ENCODE measurements at regions not wholly inside any gene's neighbourhood (a gene's known extent, or its start where the extent isn't known, plus 50 kb on each side); places are given as distances from the start of the nearest gene placed in this dataset.
"Not testable (repeated sequence)": the region's sequence is repeated elsewhere in the genome, so short reads cannot be mapped to it uniquely, and the experiment has no call there.

DNA sequence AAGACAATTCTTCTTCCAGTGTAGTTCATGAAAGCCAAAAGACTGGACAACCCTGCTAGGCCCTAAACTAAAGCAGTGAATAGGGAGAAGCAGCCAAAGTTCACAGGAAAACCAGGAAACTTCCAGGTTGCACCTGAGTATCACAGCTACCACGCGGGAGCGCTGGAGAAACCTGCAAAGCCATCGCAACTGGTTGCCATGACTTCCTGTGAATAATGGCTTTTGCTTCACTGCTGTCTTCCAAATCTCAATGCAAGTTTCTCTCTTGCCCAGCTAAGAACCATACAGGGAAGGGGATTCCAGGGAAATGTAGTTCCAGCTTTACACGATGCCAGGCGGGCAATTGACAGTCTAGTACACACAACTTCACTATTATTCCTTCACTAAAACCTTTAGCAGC is 114.1 kb downstream of the GXYLT1 start:
- no peak overlapping the region for H3K4me3 ChIP-seq (ENCODE audit: low read length)
- DNase-seq (ENCODE audit: low read depth, low spot score): no peak

GRCh38 chr12:42027546-42027945 is 117.1 kb downstream of the GXYLT1 start:
- no peak overlapping the region for H3K4me3 ChIP-seq (ENCODE audit: low read length)
- no peak for DNase-seq (ENCODE audit: low read depth, low spot score)

DNA sequence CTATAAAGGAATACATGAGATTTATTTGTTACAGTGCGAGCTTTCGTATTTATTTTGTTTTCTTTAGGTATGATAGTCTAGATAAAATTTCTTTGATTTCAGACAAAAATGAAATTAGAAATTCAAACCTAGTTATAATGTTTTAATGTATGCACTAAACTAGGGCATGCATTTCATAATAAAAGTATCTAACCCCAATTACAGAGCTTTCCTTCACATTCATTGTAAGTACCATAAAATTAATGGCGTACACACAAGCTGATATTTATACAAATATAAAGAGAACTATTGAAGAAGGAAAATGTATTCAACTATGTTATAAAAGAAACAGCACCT is 120.2 kb downstream of the GXYLT1 start:
- no peak for DNase-seq (ENCODE audit: low read depth, low spot score)
- no peak overlapping the region for H3K4me3 ChIP-seq (ENCODE audit: low read length)

- peak; percentile 54 for DNase-seq (ENCODE audit: low read depth, low spot score)
- H3K4me3 ChIP-seq (ENCODE audit: low read length): peak overlapping the region; percentile 23; the same call in 1 of the 2 replicates
These were observed 120.8 kb downstream of the GXYLT1 start for GRCh38 chr12:42023733-42024494.

DNA sequence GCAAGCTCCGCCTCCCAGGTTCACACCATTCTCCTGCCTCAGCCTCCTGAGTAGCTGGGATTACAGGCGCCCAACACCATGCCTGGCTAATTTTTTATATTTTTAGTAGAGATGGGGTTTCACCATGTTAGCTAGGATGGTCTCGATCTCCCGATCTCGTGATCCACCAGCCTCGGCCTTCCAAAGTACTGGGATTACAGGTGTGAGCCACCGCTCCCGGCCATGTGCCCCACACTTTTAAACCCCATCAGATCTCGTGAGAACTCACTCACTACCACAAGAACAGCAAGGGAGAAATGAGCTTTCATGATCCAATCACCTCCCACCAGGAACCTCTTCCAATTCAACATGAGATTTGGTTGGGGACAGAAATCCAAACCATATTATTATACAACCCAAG is 122.7 kb downstream of the GXYLT1 start:
- not testable (repeated sequence) for H3K4me3 ChIP-seq (ENCODE audit: low read length); DNase-seq (ENCODE audit: low read depth, low spot score)

DNA sequence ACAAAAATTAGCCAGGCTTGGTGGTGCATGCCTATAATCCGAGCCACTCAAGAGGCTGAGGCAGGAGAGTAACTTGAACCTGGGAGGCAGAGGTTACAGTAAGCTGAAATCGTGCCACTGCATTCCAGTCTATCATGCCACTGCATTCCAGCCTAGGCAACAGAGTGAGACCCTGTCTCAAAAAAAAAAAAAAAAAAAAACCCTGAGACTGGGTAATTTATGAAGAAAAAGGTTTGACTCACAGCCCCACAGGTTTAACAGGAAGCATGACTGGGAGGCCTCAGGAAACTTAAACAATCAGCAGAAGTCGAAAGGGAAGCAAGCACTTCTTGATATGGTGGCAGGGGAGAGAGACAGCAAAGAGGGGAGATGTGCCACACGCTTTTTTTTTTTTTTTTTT is 123.2 kb downstream of the GXYLT1 start:
- no peak for DNase-seq (ENCODE audit: low read depth, low spot score)

GRCh38 chr12:42020226-42020625 is 124.4 kb downstream of the GXYLT1 start:
- no peak for DNase-seq (ENCODE audit: low read depth, low spot score)
- no peak overlapping the region for H3K4me3 ChIP-seq (ENCODE audit: low read length)

More for the DNA sequence above, 123.2 kb downstream of the GXYLT1 start:
- no peak overlapping the region for H3K4me3 ChIP-seq (ENCODE audit: low read length)

- H3K4me3 ChIP-seq (ENCODE audit: low read length): no peak overlapping the region
- no peak for DNase-seq (ENCODE audit: low read depth, low spot score)
These were observed 124.9 kb downstream of the GXYLT1 start for GRCh38 chr12:42019746-42020145.

- DNase-seq (ENCODE audit: low read depth, low spot score): no peak
- H3K4me3 ChIP-seq (ENCODE audit: low read length): no peak overlapping the region
These were observed 127.6 kb downstream of the GXYLT1 start for GRCh38 chr12:42017051-42017450.

- no peak for DNase-seq (ENCODE audit: low read depth, low spot score)
- H3K4me3 ChIP-seq (ENCODE audit: low read length): no peak overlapping the region
These were observed 129.6 kb downstream of the GXYLT1 start for GRCh38 chr12:42015051-42015461.

DNA sequence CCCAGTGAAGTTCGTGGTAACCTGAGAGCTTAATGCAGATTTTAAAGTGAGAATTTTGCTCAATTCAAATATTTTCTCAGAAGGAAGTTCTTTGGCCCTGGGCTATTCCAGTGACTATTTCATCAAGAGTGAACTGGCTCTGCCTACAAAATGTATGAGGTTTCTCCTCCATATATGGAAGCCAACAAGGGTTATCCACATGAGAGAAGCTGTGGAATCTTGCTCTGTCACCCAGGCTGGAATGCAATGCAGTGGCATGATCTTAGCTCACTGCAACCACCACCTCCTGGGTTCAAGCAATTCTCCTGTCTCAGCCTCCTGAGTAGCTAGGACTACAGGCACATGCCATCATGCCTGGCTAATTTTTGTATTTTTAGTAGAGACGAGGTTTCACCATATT is 132.2 kb downstream of the GXYLT1 start:
- H3K4me3 ChIP-seq (ENCODE audit: low read length); DNase-seq (ENCODE audit: low read depth, low spot score): not testable (repeated sequence)

GRCh38 chr12:42010715-42011114 is 134.0 kb downstream of the GXYLT1 start:
- no peak for DNase-seq (ENCODE audit: low read depth, low spot score)
- H3K4me3 ChIP-seq (ENCODE audit: low read length): no peak overlapping the region

DNA sequence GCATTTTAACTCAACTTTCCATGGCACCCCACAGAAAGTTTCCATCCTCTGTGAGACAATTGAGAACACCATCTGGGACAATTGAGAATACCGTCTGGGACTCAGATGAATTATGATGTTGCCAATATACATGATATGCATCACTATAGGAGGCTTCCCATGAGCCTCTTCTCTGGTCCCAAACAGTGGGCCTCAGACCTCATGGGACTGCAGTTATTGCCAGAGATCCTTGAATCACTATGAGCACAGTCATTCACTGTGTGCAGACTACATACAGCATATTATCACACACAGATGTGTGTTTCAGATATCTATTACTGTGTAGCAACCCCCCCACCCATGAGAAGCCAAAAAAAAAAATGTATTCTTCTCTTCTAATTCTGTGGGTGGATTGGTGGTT is 134.4 kb downstream of the GXYLT1 start:
- no peak for DNase-seq (ENCODE audit: low read depth, low spot score)
- no peak overlapping the region for H3K4me3 ChIP-seq (ENCODE audit: low read length)

DNA sequence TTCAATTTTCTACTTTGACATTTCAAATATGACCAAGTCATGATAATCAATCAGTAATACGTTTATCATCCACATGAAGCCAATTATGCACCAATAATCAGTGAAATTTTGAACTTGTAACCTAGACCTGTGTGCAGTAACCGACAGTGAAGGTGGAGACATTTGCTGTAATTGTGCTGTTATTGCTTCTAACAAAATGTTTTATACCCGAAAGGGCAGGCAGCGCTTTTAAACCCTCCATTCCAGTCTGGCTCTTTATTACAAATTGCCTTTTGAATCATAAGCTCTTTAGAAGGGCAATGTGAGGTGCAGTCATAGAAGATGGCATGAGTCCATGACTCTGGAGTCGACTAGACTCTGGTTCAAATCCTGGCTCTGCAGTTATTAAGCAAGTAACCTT is 135.7 kb downstream of the GXYLT1 start:
- H3K4me3 ChIP-seq (ENCODE audit: low read length): no peak overlapping the region
- no peak for DNase-seq (ENCODE audit: low read depth, low spot score)

DNA sequence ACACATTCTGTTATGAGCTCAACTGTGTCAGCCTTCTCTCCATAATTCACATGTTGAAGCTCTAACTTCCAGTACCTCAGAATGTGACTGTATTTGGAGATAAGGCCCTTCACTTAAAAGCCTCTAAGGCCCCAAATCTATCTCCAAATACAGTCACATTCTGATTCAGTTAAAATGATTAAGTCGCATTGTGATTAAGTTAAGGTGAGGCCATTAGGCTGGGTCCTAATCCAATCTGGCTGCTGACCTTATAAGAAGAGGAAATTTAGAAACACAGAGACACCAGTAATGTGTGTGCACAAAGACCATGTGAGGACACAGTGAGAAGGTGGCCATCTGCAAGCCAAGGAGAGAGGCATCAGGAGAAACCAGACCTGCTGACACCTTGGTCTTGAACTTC is 141.6 kb downstream of the GXYLT1 start:
- DNase-seq (ENCODE audit: low read depth, low spot score): no peak
- no peak overlapping the region for H3K4me3 ChIP-seq (ENCODE audit: low read length)

DNA sequence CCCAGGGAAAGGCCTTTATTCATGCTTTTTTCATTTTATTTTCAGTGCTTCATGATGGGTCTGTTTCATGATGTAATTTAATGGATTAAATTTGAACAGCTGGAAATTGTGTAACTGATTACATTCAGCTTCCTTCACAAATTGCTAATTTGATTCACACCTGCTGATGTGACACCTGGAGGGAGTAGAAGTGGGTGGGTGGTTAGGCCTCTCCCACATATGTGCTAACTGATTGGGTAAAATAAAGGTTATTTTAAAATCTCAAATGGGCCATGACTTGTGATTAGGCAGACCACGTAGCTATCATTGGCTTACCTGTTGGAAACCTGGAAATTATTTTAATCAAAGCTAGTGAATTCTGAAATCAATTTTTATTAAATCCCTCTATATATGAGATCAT is 142.1 kb downstream of the GXYLT1 start:
- no peak for DNase-seq (ENCODE audit: low read depth, low spot score)
- H3K4me3 ChIP-seq (ENCODE audit: low read length): no peak overlapping the region

DNA sequence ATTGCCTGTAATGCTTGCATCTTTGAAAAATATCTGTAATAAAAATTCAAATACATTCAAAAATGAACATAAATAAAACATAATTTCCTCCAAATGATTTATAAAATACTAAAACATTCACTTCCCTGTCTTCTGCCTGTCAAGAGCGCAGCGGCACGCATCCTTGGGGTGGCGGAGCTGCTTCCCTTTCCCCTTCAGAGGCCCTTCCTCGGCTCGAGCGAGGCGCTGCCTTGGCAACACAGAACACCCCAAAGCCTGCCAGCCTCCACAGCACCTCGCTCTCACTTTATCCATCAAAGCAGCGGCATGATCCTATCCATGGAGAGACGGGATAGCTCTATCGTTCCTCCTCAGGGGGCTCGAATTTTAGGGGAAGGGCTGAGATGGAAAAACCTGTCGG is 146.2 kb downstream of the GXYLT1 start:
- DNase-seq (ENCODE audit: low read depth, low spot score): no peak

DNA sequence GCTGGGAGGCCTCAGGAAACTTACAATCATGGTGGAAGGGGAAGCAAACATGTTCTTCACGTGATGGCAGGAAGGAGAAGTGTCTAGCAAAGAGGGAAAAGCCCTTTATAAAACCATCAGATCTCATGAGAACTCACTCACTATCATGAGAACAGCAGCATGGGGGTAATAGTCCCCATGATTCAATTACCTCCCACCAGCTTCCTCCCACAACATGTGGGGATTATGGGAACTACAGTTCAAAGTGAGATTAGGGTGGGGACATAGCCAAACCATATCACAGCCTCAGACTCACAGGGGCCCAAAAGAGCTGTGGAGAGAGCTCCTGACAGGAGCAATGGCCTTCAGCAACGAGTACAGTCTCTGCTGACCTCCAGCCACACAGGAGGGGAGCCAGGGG is 151.4 kb downstream of the GXYLT1 start:
- no peak overlapping the region for H3K4me3 ChIP-seq (ENCODE audit: low read length)
- DNase-seq (ENCODE audit: low read depth, low spot score): no peak

More for the DNA sequence above, 146.2 kb downstream of the GXYLT1 start:
- H3K4me3 ChIP-seq (ENCODE audit: low read length): no peak overlapping the region

- DNase-seq (ENCODE audit: low read depth, low spot score): no peak
- no peak overlapping the region for H3K4me3 ChIP-seq (ENCODE audit: low read length)
These were observed 151.9 kb downstream of the GXYLT1 start for GRCh38 chr12:41992692-41993215.

- DNase-seq (ENCODE audit: low read depth, low spot score): no peak
- H3K4me3 ChIP-seq (ENCODE audit: low read length): no peak overlapping the region
These were observed 152.7 kb downstream of the GXYLT1 start for GRCh38 chr12:41992022-41992421.

GRCh38 chr12:41988715-41989114 is 156.0 kb downstream of the GXYLT1 start:
- H3K4me3 ChIP-seq (ENCODE audit: low read length): no peak overlapping the region
- no peak for DNase-seq (ENCODE audit: low read depth, low spot score)
